PC-9 (cell line): ENCODE measurements at regions not wholly inside any gene's neighbourhood (a gene's known extent, or its start where the extent isn't known, plus 50 kb on each side); places are given as distances from the start of the nearest gene placed in this dataset.

Source experiments
- BruUV-seq: library from RNA; stranded (reverse); fragments of 400-500 nt; replicated peaks from 2 replicates; lab custom pipeline; 2021; lab: Mats Ljungman, UMichigan
- CTCF ChIA-PET: fragments of 300-600 bp; sonication (Branson Sonifier 250); formaldehyde crosslinking; loops from one replicate; lab custom pipeline; 2022; ENCODE audit warnings: antibody characterized with exemption; lab: Charles Lee
- POLR2A ChIA-PET: fragments of 300-600 bp; sonication (Branson Sonifier 250); formaldehyde crosslinking; loops from one replicate; lab custom pipeline; 2022; ENCODE audit warnings: antibody characterized with exemption; ENCODE audit not compliant: unreplicated experiment; lab: Charles Lee
- DNase-seq, 2 experiments: peaks; one replicate each; pipeline versions ENCODE4 v3.0.0 to v3.0.0-alpha.2; 2015 to 2022; ENCODE audit warnings: mixed read lengths in 1 of 2
- H2AFZ ChIP-seq: fragments of 200-600 bp; sonication (generic); 2 replicates; pipeline ENCODE4 v1.8.1; 2017; ENCODE audit warnings: antibody characterized with exemption
- H3F3A ChIP-seq: fragments of 200-600 bp; sonication (generic); 2 replicates; pipeline ENCODE4 v1.8.1; 2017; ENCODE audit warnings: antibody characterized with exemption, mild to moderate bottlenecking, low read depth; ENCODE audit not compliant: insufficient read depth
- H3K27ac ChIP-seq: fragments of 200-600 bp; sonication (generic); 2 replicates; pipeline ENCODE4 v1.6.1; 2016; ENCODE audit warnings: mixed run types
- H3K27me3 ChIP-seq: fragments of 200-600 bp; sonication (generic); 2 replicates; pipeline ENCODE4 v1.6.1; 2016; ENCODE audit warnings: low read depth, mixed run types; ENCODE audit not compliant: insufficient read depth
- H3K36me3 ChIP-seq: fragments of 200-600 bp; sonication (generic); 2 replicates; pipeline ENCODE4 v1.6.1; 2016; ENCODE audit warnings: low read depth, mixed run types
- H3K4me1 ChIP-seq: fragments of 200-600 bp; sonication (generic); replicated peaks from 2 replicates; pipeline ENCODE4 v1.6.1; 2016; ENCODE audit warnings: mixed run types; ENCODE audit not compliant: insufficient read depth
- H3K4me2 ChIP-seq: fragments of 200-600 bp; sonication (generic); 2 replicates; pipeline ENCODE4 v1.6.1; 2017; ENCODE audit warnings: mixed run types
- H3K4me3 ChIP-seq: fragments of 200-600 bp; sonication (generic); 2 replicates; pipeline ENCODE4 v1.6.1; 2016; ENCODE audit warnings: mixed run types
- H3K79me2 ChIP-seq: fragments of 200-600 bp; sonication (generic); 2 replicates; pipeline ENCODE4 v1.6.1; 2017; ENCODE audit warnings: low read depth, mixed run types
- H3K9me2 ChIP-seq: fragments of 200-600 bp; sonication (generic); 2 replicates; pipeline ENCODE4 v1.8.1; 2017; ENCODE audit warnings: mild to moderate bottlenecking; ENCODE audit not compliant: insufficient read depth
- H3K9me3 ChIP-seq: fragments of 200-600 bp; sonication (generic); 2 replicates; pipeline ENCODE4 v1.8.1; 2016; ENCODE audit warnings: low read depth; ENCODE audit not compliant: insufficient read depth
- H4K20me1 ChIP-seq: fragments of 200-600 bp; sonication (generic); 2 replicates; pipeline ENCODE4 v1.8.1; 2017; ENCODE audit not compliant: insufficient read depth
- CTCF ChIP-seq: fragments of 200-600 bp; sonication (generic); conservative IDR thresholded peaks from 2 replicates; pipeline ENCODE4 v1.6.1; 2017; ENCODE audit warnings: mixed run types, antibody characterized with exemption, mild to moderate bottlenecking, moderate library complexity
- EZH2 ChIP-seq: fragments of 200-600 bp; sonication (generic); IDR thresholded peaks from 2 replicates; pipeline ENCODE4 v1.8.0; 2017; ENCODE audit warnings: antibody characterized with exemption, low read depth
- intact Hi-C: fragments of 100-400 bp; cut with micrococcal nuclease; formaldehyde crosslinking; loops from one replicate; pipeline ENCODE4 v1.10.0; 2022; ENCODE audit not compliant: unreplicated experiment

GRCh38 chr4:41365681-41366080 lies 109.0 kb downstream of the UCHL1 start:
- intact Hi-C loops, result no loop called here
- H3K27me3 ChIP-seq, result no peaks in the 10 kb centered on the region
- no peak overlapping the region for H3K4me3 ChIP-seq
- peaks cover 26% of the 10 kb centered on the region for H3K4me1 ChIP-seq
- H3K9me2 ChIP-seq, result no peaks in the 10 kb centered on the region
- peaks cover 38% of the 10 kb centered on the region for H3K36me3 ChIP-seq
- H3F3A ChIP-seq, result no peaks in the 10 kb centered on the region
- peaks cover 93% of the 10 kb centered on the region for H3K79me2 ChIP-seq
- ChIA-PET CTCF (interaction anchor here (0.6 kb wide), 1 partner anchor 468 kb away, joined by 3 read pairs; no protein-coding TSS in a partner anchor), POLR2A (interaction anchor here (0.7 to 0.8 kb wide), 3 partner anchors 49 to 122 kb away, joined by 5 to 6 read pairs (median 6); no protein-coding TSS in a partner anchor)
- TF ChIP-seq EZH2, result no peak
- no peak for TF ChIP-seq CTCF
- H3K27ac ChIP-seq, result no peak overlapping the region
- H3K4me2 ChIP-seq, result no peak overlapping the region
- H2AFZ ChIP-seq, result no peak overlapping the region
- H3K9me3 ChIP-seq, result no peaks in the 10 kb centered on the region
- DNase-seq, result no peak
- H4K20me1 ChIP-seq, result peaks cover 8% of the 10 kb centered on the region; the same call in 1 of the 2 replicates
- BruUV-seq, result no TSS peak

GRCh38 chr4:41366911-41367517 lies 110.3 kb downstream of the UCHL1 start:
- peaks cover 8% of the 10 kb centered on the region; the same call in 1 of the 2 replicates for H4K20me1 ChIP-seq
- ChIA-PET CTCF (interaction anchor here (0.9 kb wide), 1 partner anchor 295 kb away, joined by 3 read pairs; no protein-coding TSS in a partner anchor), POLR2A (interaction anchor here (0.7 kb wide), 1 partner anchor 101 kb away, joined by 17 read pairs; no protein-coding TSS in a partner anchor)
- no peaks in the 10 kb centered on the region for H3K9me2 ChIP-seq
- TF ChIP-seq CTCF (no peak), EZH2 (no peak)
- no TSS peak for BruUV-seq
- no peaks in the 10 kb centered on the region for H3F3A ChIP-seq
- H3K4me3 ChIP-seq, result no peak overlapping the region
- H3K27me3 ChIP-seq, result no peaks in the 10 kb centered on the region
- peaks cover 24% of the 10 kb centered on the region for H3K4me1 ChIP-seq
- no peak overlapping the region for H2AFZ ChIP-seq
- no peak overlapping the region for H3K27ac ChIP-seq
- intact Hi-C loops, result no loop called here
- no peaks in the 10 kb centered on the region for H3K9me3 ChIP-seq
- DNase-seq, result no peak
- H3K4me2 ChIP-seq, result no peak overlapping the region
- H3K79me2 ChIP-seq, result peaks cover 94% of the 10 kb centered on the region
- peaks cover 46% of the 10 kb centered on the region for H3K36me3 ChIP-seq

- Histone ChIP-seq H3K4me3 (no peak overlapping the region), H3K79me2 (peaks cover 92% of the 10 kb centered on the region), H3K27ac (no peak overlapping the region), H4K20me1 (0 out of 2 replicates have a peak, but pooled peaks cover 5% of the 10 kb centered on the region), H2AFZ (no peak overlapping the region), H3F3A (0 out of 2 replicates have a peak, but pooled peaks cover 3% of the 10 kb centered on the region), H3K9me2 (no peaks in the 10 kb centered on the region), H3K9me3 (no peaks in the 10 kb centered on the region), H3K27me3 (no peaks in the 10 kb centered on the region), H3K36me3 (peaks cover 43% of the 10 kb centered on the region), H3K4me2 (no peak overlapping the region), H3K4me1 (peaks cover under 1% of the 10 kb centered on the region; the same call in 1 of the 2 replicates)
- DNase-seq, result no peak
- TF ChIP-seq EZH2, result no peak
- ChIA-PET CTCF (interaction anchor here (0.6 kb wide), 1 partner anchor 307 kb away, joined by 3 read pairs; no protein-coding TSS in a partner anchor), POLR2A (no interaction called here)
- BruUV-seq, result no TSS peak
- intact Hi-C loops, result no loop called here
These were observed 113.0 kb downstream of the UCHL1 start for GRCh38 chr4:41369680-41370079.
